Esophagus muscularis mucosa (tissue), 3 donors: ENCODE measurements at regions not wholly inside any gene's neighbourhood (a gene's known extent, or its start where the extent isn't known, plus 50 kb on each side); places are given as distances from the start of the nearest gene placed in this dataset.

Source experiments
- POLR2AphosphoS5 ChIP-seq, 2 donors: sonication (generic); formaldehyde crosslinking; IDR thresholded peaks; one replicate each; pipeline ENCODE4 v1.6.1; 2017; ENCODE audit warnings: antibody characterized with exemption in 2 of 2
- TF ChIP-seq, protein P1 (sequence below), 3 experiments: fragments of 200-600 bp in 2 of 3; fragments of 450-650 bp in 1 of 3; sonication (generic) in 2 of 3; IDR thresholded peaks; one replicate each; pipeline ENCODE4 v1.5.1; 2017 to 2019; ENCODE audit warnings: antibody characterized with exemption in 3 of 3, mild to moderate bottlenecking in 2 of 3, moderate library complexity in 1 of 3

DNA sequence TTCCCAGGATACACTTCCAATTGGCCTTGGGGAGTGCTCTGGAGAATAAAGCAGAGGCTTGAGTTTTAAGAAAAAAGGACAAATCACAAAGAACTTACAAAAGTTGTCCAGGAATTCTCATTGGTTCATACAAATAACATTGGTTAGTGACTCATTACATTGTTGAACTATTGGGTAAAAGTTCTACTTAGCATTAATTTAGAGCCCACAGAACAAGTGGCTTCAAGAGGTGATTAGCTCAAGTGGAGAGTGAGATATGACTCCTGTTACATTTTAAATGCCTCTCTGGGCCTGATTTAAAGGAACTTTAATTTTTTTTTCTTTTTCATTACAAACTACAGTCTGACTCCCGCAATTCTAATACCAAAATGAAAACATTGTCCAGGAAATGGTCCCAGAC, 72.9 kb downstream of the ASCL4 start:
- TF ChIP-seq, protein P1, sequence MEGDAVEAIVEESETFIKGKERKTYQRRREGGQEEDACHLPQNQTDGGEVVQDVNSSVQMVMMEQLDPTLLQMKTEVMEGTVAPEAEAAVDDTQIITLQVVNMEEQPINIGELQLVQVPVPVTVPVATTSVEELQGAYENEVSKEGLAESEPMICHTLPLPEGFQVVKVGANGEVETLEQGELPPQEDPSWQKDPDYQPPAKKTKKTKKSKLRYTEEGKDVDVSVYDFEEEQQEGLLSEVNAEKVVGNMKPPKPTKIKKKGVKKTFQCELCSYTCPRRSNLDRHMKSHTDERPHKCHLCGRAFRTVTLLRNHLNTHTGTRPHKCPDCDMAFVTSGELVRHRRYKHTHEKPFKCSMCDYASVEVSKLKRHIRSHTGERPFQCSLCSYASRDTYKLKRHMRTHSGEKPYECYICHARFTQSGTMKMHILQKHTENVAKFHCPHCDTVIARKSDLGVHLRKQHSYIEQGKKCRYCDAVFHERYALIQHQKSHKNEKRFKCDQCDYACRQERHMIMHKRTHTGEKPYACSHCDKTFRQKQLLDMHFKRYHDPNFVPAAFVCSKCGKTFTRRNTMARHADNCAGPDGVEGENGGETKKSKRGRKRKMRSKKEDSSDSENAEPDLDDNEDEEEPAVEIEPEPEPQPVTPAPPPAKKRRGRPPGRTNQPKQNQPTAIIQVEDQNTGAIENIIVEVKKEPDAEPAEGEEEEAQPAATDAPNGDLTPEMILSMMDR (IDR thresholded peaks at IDR 0.05): no peak
- no peak for TF ChIP-seq POLR2AphosphoS5 (IDR thresholded peaks at IDR 0.05)
